Heart left ventricle (tissue), 16 donors: ENCODE measurements at regions not wholly inside any gene's neighbourhood (a gene's known extent, or its start where the extent isn't known, plus 50 kb on each side); places are given as distances from the start of the nearest gene placed in this dataset.

Experiments used
- ATAC-seq, 4 donors: fragments of 200-7000 bp; cut with Tn5 transposase; one replicate each; pipeline ENCODE4 v1.9.1; 2020 to 2022; ENCODE audit warnings: moderate library complexity in 4 of 4, mild to moderate bottlenecking in 3 of 4, moderate number of reproducible peaks in 1 of 4
- DNase-seq, 5 donors: peaks; one replicate each; pipeline ENCODE4 v3.0.0-alpha.2; 2020
- H3K27ac ChIP-seq, 12 donors: fragments of 200-600 bp; sonication (generic) in 4 of 12; one replicate each; pipeline versions ENCODE4 v1.5.0 to v1.8.0; 2016 to 2022; ENCODE audit warnings: mild to moderate bottlenecking in 2 of 12
- H3K27me3 ChIP-seq, 9 donors: fragments of 200-600 bp; sonication (generic) in 2 of 9; one replicate each; pipeline versions ENCODE4 v1.5.1 to v1.8.0; 2016 to 2022; ENCODE audit warnings: mild to moderate bottlenecking in 3 of 9
- H3K36me3 ChIP-seq, 9 donors: fragments of 200-600 bp; sonication (generic) in 2 of 9; one replicate each; pipeline versions ENCODE4 v1.5.0 to v1.8.0; 2018 to 2022; ENCODE audit warnings: mild to moderate bottlenecking in 2 of 9
- H3K4me1 ChIP-seq, 12 donors: fragments of 200-600 bp; sonication (generic) in 4 of 12; one replicate each; pipeline versions ENCODE4 v1.5.0 to v1.8.0; 2016 to 2022; ENCODE audit warnings: mild to moderate bottlenecking in 3 of 12
- H3K4me3 ChIP-seq, 12 donors: fragments of 200-600 bp; sonication (generic) in 4 of 12; one replicate each; pipeline versions ENCODE4 v1.5.0 to v1.8.0; 2017 to 2022; ENCODE audit warnings: mild to moderate bottlenecking in 9 of 12, moderate library complexity in 4 of 12
- H3K9me3 ChIP-seq, 12 donors: fragments of 200-600 bp; sonication (generic) in 4 of 12; one replicate each; pipeline versions ENCODE4 v1.5.0 to v1.8.0; 2016 to 2022; ENCODE audit warnings: mild to moderate bottlenecking in 1 of 12
- POLR2A ChIP-seq, 2 donors: fragments of 450-650 bp; IDR thresholded peaks; one replicate each; pipeline ENCODE4 v1.6.1; 2017; ENCODE audit warnings: antibody characterized with exemption in 2 of 2, mild to moderate bottlenecking in 2 of 2, moderate library complexity in 2 of 2
- WGBS, 4 donors: extraction: QIAGEN DNeasy Blood & Tissue Kit in 2 of 4; methylation state at CpG; one replicate each; pipeline versions ENCODE4 v1.1.5 to v1.1.7; 2013 to 2018; 5-methylcytosine and 5-hydroxymethylcytosine counted together
- intact Hi-C, 10 donors: fragments of 100-400 bp; cut with DNase I; formaldehyde crosslinking; loops; one replicate each; pipeline versions ENCODE4 v1.11.1 to v1.14.2; 2022
- TF ChIP-seq, protein P1 (sequence below), 12 donors: fragments of 200-600 bp; sonication (generic) in 4 of 12; IDR thresholded peaks; one replicate each; pipeline versions ENCODE4 v1.5.0 to v1.8.0; 2018 to 2022; ENCODE audit warnings: antibody characterized with exemption in 12 of 12, mild to moderate bottlenecking in 5 of 12
- donor health status: ischemic (EF 13 %, LVEDD 7.1; RV severe dilation, severe dysfunction).
- donor health status: healthy with polysubstance abuse.
- donor health status: DM: no; HTN: yes; CAD: no.
- donor health status: DM: no; HTN: no; CAD: no.
- donor health status: ischemic (EF 25% LVEDD 6.9; RV normal size, moderate dysfunction).
- donor health status: ischemic (EF 25% LVEDD 5.7; RV mildly dilated, moderate dysfunction).
- donor health status: healthy.
- donor health status: DM: yes; HTN: yes; CAD: no.
- donor health status: ischemic (EF 35%, LVEDD 5.7; RV mildly dilated, moderate dysfunction).
- donor health status: nonischemic (EF 11% LVEDD 7.7; RV severe dilation, severe dysfunction).
- donor health status: DM: yes; HTN: yes; CAD: no.
- donor health status: PGD.
- donor health status: ischemic (EF 29% LVEDD 5.4; RV normal size, mild dysfunction).
- donor health status: nonischemic (EF 23%, LVEDD 6.1; RV moderate dilation, normal function).

DNA sequence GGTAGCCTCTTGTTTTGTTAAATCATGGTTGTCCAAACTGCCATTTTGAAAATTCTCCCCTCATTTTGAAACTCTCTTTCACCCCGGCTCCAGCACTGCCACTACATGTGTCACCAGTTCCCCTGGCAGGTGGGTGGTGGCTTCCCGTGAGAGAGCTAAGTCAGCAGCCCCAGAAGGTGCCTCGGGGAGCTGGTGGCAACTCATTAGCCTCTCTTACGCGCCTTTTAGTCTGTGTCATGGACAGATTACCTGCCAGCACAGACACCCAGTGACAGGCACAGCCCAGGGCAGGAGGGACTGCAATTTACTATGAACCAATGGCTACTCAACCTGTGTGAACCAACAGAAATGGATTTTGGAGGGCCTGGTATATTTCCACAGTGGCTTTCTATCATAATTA is 147.1 kb upstream of the SASH1 start:
- Histone ChIP-seq H3K27me3 (no peaks in the 10 kb centered on the region), H3K27ac (no peak overlapping the region), H3K4me1 (peaks cover 0 to 16% (median 4%) of the 10 kb centered on the region in 12 donors), H3K4me3 (no peak overlapping the region), H3K9me3 (no peaks in the 10 kb centered on the region), H3K36me3 (no peaks in the 10 kb centered on the region)
- intact Hi-C loops = no loop called here
- TF ChIP-seq POLR2A (IDR thresholded peaks at IDR 0.05) = no peak
- TF ChIP-seq, protein P1, sequence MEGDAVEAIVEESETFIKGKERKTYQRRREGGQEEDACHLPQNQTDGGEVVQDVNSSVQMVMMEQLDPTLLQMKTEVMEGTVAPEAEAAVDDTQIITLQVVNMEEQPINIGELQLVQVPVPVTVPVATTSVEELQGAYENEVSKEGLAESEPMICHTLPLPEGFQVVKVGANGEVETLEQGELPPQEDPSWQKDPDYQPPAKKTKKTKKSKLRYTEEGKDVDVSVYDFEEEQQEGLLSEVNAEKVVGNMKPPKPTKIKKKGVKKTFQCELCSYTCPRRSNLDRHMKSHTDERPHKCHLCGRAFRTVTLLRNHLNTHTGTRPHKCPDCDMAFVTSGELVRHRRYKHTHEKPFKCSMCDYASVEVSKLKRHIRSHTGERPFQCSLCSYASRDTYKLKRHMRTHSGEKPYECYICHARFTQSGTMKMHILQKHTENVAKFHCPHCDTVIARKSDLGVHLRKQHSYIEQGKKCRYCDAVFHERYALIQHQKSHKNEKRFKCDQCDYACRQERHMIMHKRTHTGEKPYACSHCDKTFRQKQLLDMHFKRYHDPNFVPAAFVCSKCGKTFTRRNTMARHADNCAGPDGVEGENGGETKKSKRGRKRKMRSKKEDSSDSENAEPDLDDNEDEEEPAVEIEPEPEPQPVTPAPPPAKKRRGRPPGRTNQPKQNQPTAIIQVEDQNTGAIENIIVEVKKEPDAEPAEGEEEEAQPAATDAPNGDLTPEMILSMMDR (IDR thresholded peaks at IDR 0.05) = no peak
- no peak for ATAC-seq
- WGBS, 4 donors = 90 to 95% (median 94%) methylated on average over 5 of the region's 5 CpGs
- no peak for DNase-seq

DNA sequence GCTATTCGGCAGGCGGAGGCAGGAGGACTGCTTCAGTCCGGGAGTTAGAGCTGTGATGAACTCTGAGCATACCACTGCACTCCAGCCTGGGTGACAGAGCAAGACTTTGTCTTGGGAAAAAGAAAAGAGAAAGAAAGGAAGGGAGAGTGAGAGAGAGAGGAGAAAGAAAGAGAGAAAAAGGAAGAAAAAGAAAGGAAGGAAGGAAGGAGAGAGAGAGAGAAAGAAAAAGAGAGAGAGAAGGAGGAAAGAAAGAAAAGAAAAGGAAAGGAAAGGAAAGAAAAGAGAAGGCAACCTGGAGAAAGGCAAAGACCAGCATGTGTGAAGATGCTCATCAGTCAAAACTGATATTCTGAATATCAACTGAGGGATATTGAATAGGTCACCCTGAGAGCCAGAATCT is 143.1 kb upstream of the SASH1 start:
- TF ChIP-seq, protein P1 (IDR thresholded peaks at IDR 0.05) = no peak
- TF ChIP-seq POLR2A (IDR thresholded peaks at IDR 0.05) = no peak
- 95 to 100% (median 98%) methylated on average over 3 of the region's 3 CpGs for WGBS, 4 donors
- intact Hi-C loops = no loop called here

DNA sequence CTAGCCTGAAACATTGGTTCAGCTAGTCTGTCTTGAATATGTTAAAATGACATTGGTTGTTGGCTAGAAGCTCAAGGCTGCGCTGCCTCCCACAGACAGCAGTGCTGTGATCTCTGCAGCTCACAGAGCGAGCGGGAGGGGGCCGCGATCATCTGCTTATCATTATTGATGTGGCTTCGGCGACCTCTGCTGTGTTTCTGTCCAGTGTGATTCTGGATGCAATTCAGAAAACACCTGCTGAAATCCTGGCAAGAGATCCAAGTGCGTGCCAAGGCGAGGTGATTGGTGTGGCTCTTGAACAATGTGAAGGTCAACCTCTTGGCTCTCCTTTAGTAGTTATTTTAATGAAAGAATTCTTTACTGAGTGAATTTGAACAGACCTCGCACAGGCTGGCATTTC is 142.3 kb upstream of the SASH1 start:
- Histone ChIP-seq H3K27me3 (peaks cover 0 to 4% (median 0%) of the 10 kb centered on the region in 9 donors), H3K9me3 (no peaks in the 10 kb centered on the region), H3K4me3 (peak overlapping the region in 2 of 12 donors; percentile 1 to 25), H3K4me1 (peaks cover 0 to 17% (median 2%) of the 10 kb centered on the region in 12 donors), H3K27ac (no peak overlapping the region), H3K36me3 (no peaks in the 10 kb centered on the region)
- TF ChIP-seq, protein P1 (IDR thresholded peaks at IDR 0.05) = peak in 1 of 12 donors; percentile 4
- TF ChIP-seq POLR2A (IDR thresholded peaks at IDR 0.05) = no peak
- ATAC-seq = peak in 2 of 4 donors; percentile 43 to 53
- WGBS, 4 donors = 31 to 39% (median 35%) methylated on average over 10 of the region's 10 CpGs
- DNase-seq = no peak
- intact Hi-C loops = no loop called here

More for the DNA sequence above, 143.1 kb upstream of the SASH1 start:
- H3K36me3 ChIP-seq = no peaks in the 10 kb centered on the region
- ATAC-seq (no peak), DNase-seq (no peak)
- H3K4me3 ChIP-seq = no peak overlapping the region
- H3K27me3 ChIP-seq = peaks cover 0 to 4% (median 0%) of the 10 kb centered on the region in 9 donors
- no peak overlapping the region for H3K27ac ChIP-seq
- peaks cover 0 to 17% (median 2%) of the 10 kb centered on the region in 12 donors for H3K4me1 ChIP-seq
- no peaks in the 10 kb centered on the region for H3K9me3 ChIP-seq

DNA sequence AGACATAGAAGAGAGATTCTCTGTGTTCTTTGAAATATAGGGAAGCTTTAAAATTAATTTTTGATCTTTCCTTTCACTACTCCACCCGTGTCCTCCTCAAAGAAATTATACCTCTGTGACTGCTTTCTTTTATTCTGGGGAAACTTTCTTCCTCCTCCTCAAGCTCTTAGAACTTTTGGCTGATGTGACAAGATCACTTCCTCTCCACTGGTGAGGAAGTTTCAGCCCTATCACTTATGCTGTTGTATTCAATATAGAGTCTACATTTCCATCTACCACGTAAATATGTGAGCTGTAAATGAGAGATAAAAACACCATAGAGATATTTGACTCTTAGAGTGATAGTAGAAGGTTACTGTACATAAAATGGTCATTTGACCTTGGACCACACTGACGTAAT is 141.9 kb upstream of the SASH1 start:
- DNase-seq (no peak), ATAC-seq (no peak)
- Histone ChIP-seq H3K4me3 (no peak overlapping the region), H3K36me3 (no peaks in the 10 kb centered on the region), H3K4me1 (peaks cover 0 to 17% (median 2%) of the 10 kb centered on the region in 12 donors), H3K9me3 (no peaks in the 10 kb centered on the region), H3K27ac (no peak overlapping the region), H3K27me3 (peaks cover 0 to 4% (median 0%) of the 10 kb centered on the region in 9 donors)
- intact Hi-C loops = no loop called here
- no peak for TF ChIP-seq POLR2A (IDR thresholded peaks at IDR 0.05)
- TF ChIP-seq, protein P1 (IDR thresholded peaks at IDR 0.05) = no peak
- 72 to 80% (median 77%) methylated on average over 3 of the region's 3 CpGs for WGBS, 4 donors
